H1 (cell line): ENCODE measurements at regions not wholly inside any gene's neighbourhood (a gene's known extent, or its start where the extent isn't known, plus 50 kb on each side); places are given as distances from the start of the nearest gene placed in this dataset.

ENCODE experiments used
- CTCF ChIA-PET: fragments of 300-600 bp; sonication (Branson Sonifier 250); formaldehyde crosslinking; loops from one replicate; lab custom pipeline; 2021; ENCODE audit not compliant: partially characterized antibody; lab: Charles Lee
- POLR2A ChIA-PET: fragments of 300-600 bp; sonication (Branson Sonifier 250); formaldehyde crosslinking; loops from one replicate; lab custom pipeline; 2021; ENCODE audit warnings: inconsistent platforms; ENCODE audit not compliant: partially characterized antibody; lab: Charles Lee
- DNase-seq, 2 experiments: peaks; one replicate each; pipeline versions ENCODE4 v3.0.0 to v3.0.0-alpha.2; 2010 to 2022; ENCODE audit warnings: low spot score in 2 of 2, low read depth in 1 of 2, mixed read lengths in 1 of 2
- FAIRE-seq: peaks from 2 replicates; lab custom pipeline; 2011; peaks lifted over from hg19 to GRCh38; lab: Jason Lieb, UNC
- H2AFZ ChIP-seq: 2 replicates; pipeline ENCODE4 v1.8.1; 2012; ENCODE audit warnings: low read length, inconsistent platforms
- H2AK5ac ChIP-seq: 2 replicates; pipeline ENCODE4 v1.6.1; 2013; ENCODE audit warnings: low read depth, low read length
- H2BK120ac ChIP-seq: replicated peaks from 2 replicates; pipeline ENCODE3; 2013; ENCODE audit warnings: low read depth, low read length, inconsistent platforms
- H2BK12ac ChIP-seq: 2 replicates; pipeline ENCODE4 v1.6.1; 2013; ENCODE audit warnings: low read depth, low read length
- H2BK15ac ChIP-seq: 2 replicates; pipeline ENCODE4 v1.6.1; 2013; ENCODE audit warnings: low read length
- H2BK20ac ChIP-seq: 2 replicates; pipeline ENCODE4 v1.6.1; 2013; ENCODE audit warnings: low read length
- H2BK5ac ChIP-seq: 2 replicates; pipeline ENCODE4 v1.6.1; 2013; ENCODE audit warnings: low read depth, low read length
- H3K14ac ChIP-seq: 2 replicates; pipeline ENCODE4 v1.6.1; 2013; ENCODE audit warnings: inconsistent platforms; ENCODE audit not compliant: insufficient read length
- H3K18ac ChIP-seq: 2 replicates; pipeline ENCODE4 v1.6.1; 2013; ENCODE audit warnings: low read length; ENCODE audit errors: extremely low read depth
- H3K23ac ChIP-seq: 2 replicates; pipeline ENCODE4 v1.6.1; 2013; ENCODE audit warnings: inconsistent platforms; ENCODE audit not compliant: insufficient read length
- H3K23me2 ChIP-seq: 2 replicates; pipeline ENCODE4 v1.6.1; 2013; ENCODE audit warnings: low read depth, low read length
- H3K27ac ChIP-seq: 2 replicates; pipeline ENCODE4 v1.6.1; 2011; ENCODE audit warnings: low read depth, low read length, inconsistent platforms
- H3K27me3 ChIP-seq, 4 experiments: replicated peaks in 1 of 4; 1 replicate in 1 of 4; 2 replicates in 3 of 4; pipeline versions ENCODE4 v1.6.1 to v1.8.1; 2011 to 2013; ENCODE audit warnings: low read length in 3 of 4, mild to moderate bottlenecking in 3 of 4, inconsistent platforms in 2 of 4, mixed read lengths in 2 of 4, moderate library complexity in 1 of 4; ENCODE audit not compliant: control insufficient read depth in 3 of 4, insufficient read depth in 3 of 4; ENCODE audit errors: extremely low read depth in 1 of 4
- H3K36me3 ChIP-seq, 4 experiments: 2 replicates each; pipeline versions ENCODE4 v1.6.1 to v1.8.1; 2011 to 2013; ENCODE audit warnings: mild to moderate bottlenecking in 4 of 4, low read length in 3 of 4, moderate library complexity in 2 of 4, control low read depth in 1 of 4, inconsistent platforms in 1 of 4; ENCODE audit not compliant: insufficient read depth in 4 of 4, control insufficient read depth in 2 of 4
- H3K4ac ChIP-seq: replicated peaks from 2 replicates; pipeline ENCODE3; 2013; ENCODE audit warnings: low read length, low read depth, mixed read lengths, inconsistent platforms; ENCODE audit not compliant: insufficient read length
- H3K4me1 ChIP-seq, 4 experiments: replicated peaks in 1 of 4; 1 replicate in 1 of 4; 2 replicates in 3 of 4; pipeline versions ENCODE4 v1.6.1 to v1.8.1; 2011 to 2013; ENCODE audit warnings: low read length in 3 of 4, inconsistent platforms in 2 of 4, mixed read lengths in 1 of 4; ENCODE audit not compliant: insufficient read depth in 4 of 4, control insufficient read depth in 3 of 4
- H3K4me2 ChIP-seq, 2 experiments: 2 replicates each; pipeline versions ENCODE4 v1.6.1 to v1.8.1; 2011 to 2013; ENCODE audit warnings: low read depth in 2 of 2, low read length in 2 of 2, control low read depth in 1 of 2, inconsistent platforms in 1 of 2, mild to moderate bottlenecking in 1 of 2; ENCODE audit not compliant: insufficient read depth in 1 of 2
- H3K4me3 ChIP-seq, 4 experiments: fragments of 200-600, 300-600 bp in 1 of 4; sonication (generic), shearing (Covaris generic), sonication (Bioruptor Twin) in 1 of 4; 2 replicates each; pipeline versions ENCODE4 v1.5.1 to v1.8.1; 2011 to 2016; ENCODE audit warnings: low read length in 4 of 4, low read depth in 3 of 4, control low read depth in 2 of 4, inconsistent platforms in 2 of 4, mild to moderate bottlenecking in 2 of 4, mixed read lengths in 1 of 4, moderate library complexity in 1 of 4; ENCODE audit not compliant: insufficient read depth in 2 of 4; ENCODE audit errors: extremely low read depth in 1 of 4
- H3K56ac ChIP-seq: replicated peaks from 2 replicates; pipeline ENCODE3; 2013; ENCODE audit warnings: low read depth, mild to moderate bottlenecking, mixed read lengths, low read length, inconsistent platforms; ENCODE audit not compliant: insufficient read length
- H3K79me1 ChIP-seq: 2 replicates; pipeline ENCODE4 v1.6.1; 2013; ENCODE audit warnings: low read depth, low read length, control low read depth
- H3K79me2 ChIP-seq, 2 experiments: 2 replicates each; pipeline versions ENCODE4 v1.6.1 to v1.8.1; 2012 to 2013; ENCODE audit warnings: low read length in 2 of 2, mild to moderate bottlenecking in 2 of 2, inconsistent platforms in 1 of 2; ENCODE audit not compliant: insufficient read depth in 2 of 2, control insufficient read depth in 1 of 2
- H3K9ac ChIP-seq, 4 experiments: replicated peaks in 1 of 4; 1 replicate in 1 of 4; 2 replicates in 3 of 4; pipeline versions ENCODE4 v1.6.1 to v1.8.1; 2011 to 2013; ENCODE audit warnings: low read depth in 3 of 4, low read length in 3 of 4, control low read depth in 2 of 4, mild to moderate bottlenecking in 2 of 4, moderate library complexity in 2 of 4, inconsistent platforms in 1 of 4; ENCODE audit errors: extremely low read depth in 1 of 4
- H3K9me3 ChIP-seq, 2 experiments: 2 replicates each; pipeline versions ENCODE4 v1.6.1 to v1.8.1; 2012 to 2013; ENCODE audit warnings: mild to moderate bottlenecking in 2 of 2, moderate library complexity in 2 of 2, control low read depth in 1 of 2, inconsistent platforms in 1 of 2, low read depth in 1 of 2, low read length in 1 of 2, mixed read lengths in 1 of 2; ENCODE audit not compliant: insufficient read depth in 2 of 2
- H4K20me1 ChIP-seq, 2 experiments: replicated peaks in 1 of 2; 2 replicates each; pipeline versions ENCODE3 to v1.8.1; 2011 to 2013; ENCODE audit warnings: inconsistent platforms in 2 of 2, low read length in 2 of 2, mild to moderate bottlenecking in 1 of 2; ENCODE audit not compliant: insufficient read depth in 2 of 2, control insufficient read depth in 1 of 2
- H4K5ac ChIP-seq: 2 replicates; pipeline ENCODE4 v1.6.1; 2013; ENCODE audit warnings: low read length, low read depth, mixed read lengths, inconsistent platforms; ENCODE audit not compliant: insufficient read length
- H4K8ac ChIP-seq: 2 replicates; pipeline ENCODE4 v1.8.0; 2013; ENCODE audit warnings: mild to moderate bottlenecking, moderate library complexity, low read length, inconsistent platforms; ENCODE audit not compliant: insufficient read depth; ENCODE audit errors: extremely low read depth
- H4K91ac ChIP-seq: replicated peaks from 2 replicates; pipeline ENCODE3; 2013; ENCODE audit warnings: low read length, mixed read lengths, inconsistent platforms; ENCODE audit not compliant: insufficient read length
- ASH2L ChIP-seq: fragments of 200-600, 300-600 bp; sonication (generic); IDR thresholded peaks from one replicate; pipeline ENCODE4 v1.7.1; 2017; ENCODE audit warnings: low read length
- ATF3 ChIP-seq: IDR thresholded peaks from 2 replicates; pipeline ENCODE4 v1.6.1; 2011; ENCODE audit warnings: low read depth, mild to moderate bottlenecking, low read length; ENCODE audit not compliant: insufficient read depth
- BRCA1 ChIP-seq: IDR thresholded peaks from 2 replicates; pipeline ENCODE4 v1.6.1; 2012; ENCODE audit warnings: low read depth, low read length, improper control_type of control experiment
- FOSL1 ChIP-seq: IDR thresholded peaks from 2 replicates; pipeline ENCODE4 v1.6.1; 2011; ENCODE audit warnings: mild to moderate bottlenecking, low read depth, low read length, moderate library complexity; ENCODE audit not compliant: insufficient read depth
- JUND ChIP-seq: IDR thresholded peaks from 2 replicates; pipeline ENCODE4 v1.6.1; 2011; ENCODE audit warnings: mild to moderate bottlenecking, improper control_type of control experiment, low read length
- NRF1 ChIP-seq: IDR thresholded peaks from 2 replicates; pipeline ENCODE4 v1.6.1; 2011; ENCODE audit warnings: mild to moderate bottlenecking, low read depth, low read length, improper control_type of control experiment
- POLR2A ChIP-seq, 2 experiments: IDR thresholded peaks; 1 replicate in 1 of 2; 2 replicates in 1 of 2; pipeline ENCODE4 v1.6.1; 2011; ENCODE audit warnings: low read depth in 2 of 2, low read length in 2 of 2, mild to moderate bottlenecking in 2 of 2; ENCODE audit errors: control extremely low read depth in 1 of 2
- RBBP5 ChIP-seq: IDR thresholded peaks from 2 replicates; pipeline ENCODE4 v1.7.1; 2012; ENCODE audit warnings: low read depth, mild to moderate bottlenecking, inconsistent platforms, low read length, moderate library complexity, borderline replicate concordance
- RNF2 ChIP-seq: fragments of 200-900, 300-1000 bp; sonication (generic); IDR thresholded peaks from 2 replicates; pipeline ENCODE4 v1.7.1; 2016; ENCODE audit warnings: borderline replicate concordance, low read depth, mild to moderate bottlenecking, antibody characterized with exemption, low read length; ENCODE audit not compliant: poor library complexity, severe bottlenecking; ENCODE audit errors: missing control alignments
- SAP30 ChIP-seq: fragments of 300-600 bp; sonication (generic); IDR thresholded peaks from 2 replicates; pipeline ENCODE4 v1.7.1; 2012; ENCODE audit warnings: low read length, moderate library complexity, mild to moderate bottlenecking, inconsistent platforms; ENCODE audit not compliant: insufficient read depth, insufficient replicate concordance
- SIRT6 ChIP-seq: IDR thresholded peaks from one replicate; pipeline ENCODE4 v1.7.1; 2012; ENCODE audit warnings: low read length, inconsistent platforms
- SUZ12 ChIP-seq: fragments of 200-600 bp; sonication (generic); IDR thresholded peaks from 2 replicates; pipeline ENCODE4 v1.6.1; 2012; ENCODE audit warnings: mild to moderate bottlenecking, inconsistent platforms, low read length, moderate library complexity, mixed read lengths

- FAIRE-seq, result no peak
- POLR2A ChIA-PET, result interaction anchor here (0.6 kb wide), 1 partner anchor 120 kb away, joined by 4 read pairs; no protein-coding TSS in a partner anchor
- TF ChIP-seq JUND (no peak), NRF1 (no peak), SIRT6 (no peak), ATF3 (no peak), RBBP5 (no peak), BRCA1 (no peak), SAP30 (no peak), RNF2 (no peak), SUZ12 (no peak), POLR2A (IDR thresholded peaks at IDR 0.05; ENCODE audit: control extremely low read depth in 1 of 2, low read depth in 2 of 2, low read length in 2 of 2) (no peak), ASH2L (no peak), FOSL1 (no peak)
Observed at GRCh38 chr2:176566961-176567360, 297.7 kb downstream of the MTX2 start.

More at GRCh38 chr2:176566961-176567360, 297.7 kb downstream of the MTX2 start:
- H2BK15ac ChIP-seq, result no peak overlapping the region
- CTCF ChIA-PET, result interaction anchor here (0.7 to 1.5 kb wide), 4 partner anchors 13 to 427 kb away, joined by 4 to 5 read pairs (median 4); no protein-coding TSS in a partner anchor
- no peak overlapping the region for H3K4me2 ChIP-seq
- no peaks in the 10 kb centered on the region for H3K36me3 ChIP-seq
- H3K23ac ChIP-seq, result no peak overlapping the region
- no peak overlapping the region for H3K4me3 ChIP-seq
- no peak overlapping the region for H3K56ac ChIP-seq
- no peaks in the 10 kb centered on the region for H3K79me1 ChIP-seq
- no peak overlapping the region for H4K5ac ChIP-seq
- H3K23me2 ChIP-seq, result no peaks in the 10 kb centered on the region; the same call in 1 of the 2 replicates
- no peaks in the 10 kb centered on the region for H3K79me2 ChIP-seq
- no peak overlapping the region for H2BK5ac ChIP-seq
- H3K18ac ChIP-seq, result no peak overlapping the region
- H3K14ac ChIP-seq, result no peak overlapping the region
- H3K9ac ChIP-seq, result no peak overlapping the region
- H2AK5ac ChIP-seq, result no peak overlapping the region
- H4K91ac ChIP-seq, result no peak overlapping the region
- H3K27me3 ChIP-seq, result no peaks in the 10 kb centered on the region
- no peak for DNase-seq
- H2AFZ ChIP-seq, result no peak overlapping the region
- no peak overlapping the region for H4K8ac ChIP-seq
- H2BK12ac ChIP-seq, result no peak overlapping the region
- H2BK20ac ChIP-seq, result no peak overlapping the region
- H3K4ac ChIP-seq, result no peak overlapping the region
- no peaks in the 10 kb centered on the region for H3K9me3 ChIP-seq
- no peak overlapping the region for H3K27ac ChIP-seq
- no peak overlapping the region for H2BK120ac ChIP-seq
- H3K4me1 ChIP-seq, result no peaks in the 10 kb centered on the region; a peak in 1 of 7 replicates
- no peaks in the 10 kb centered on the region for H4K20me1 ChIP-seq
